Ascending aorta (tissue), 2 donors: ENCODE measurements at regions not wholly inside any gene's neighbourhood (a gene's known extent, or its start where the extent isn't known, plus 50 kb on each side); places are given as distances from the start of the nearest gene placed in this dataset.

Source experiments
- DNase-seq, 2 donors: peaks; one replicate each; pipeline ENCODE4 v3.0.0-alpha.2; 2019; ENCODE audit warnings: low spot score in 2 of 2
- H3K27ac ChIP-seq, 2 donors: fragments of 200-600 bp; sonication (generic); one replicate each; pipeline ENCODE4 v1.5.1; 2016 to 2017; ENCODE audit warnings: mild to moderate bottlenecking in 1 of 2
- H3K27me3 ChIP-seq: fragments of 200-600 bp; sonication (generic); one replicate; pipeline ENCODE4 v1.5.1; 2017
- H3K36me3 ChIP-seq, 2 donors: fragments of 200-600 bp; sonication (generic); one replicate each; pipeline ENCODE4 v1.5.1; 2016
- H3K4me1 ChIP-seq, 2 donors: fragments of 200-600 bp; sonication (generic); one replicate each; pipeline ENCODE4 v1.5.1; 2016 to 2017; ENCODE audit warnings: mild to moderate bottlenecking in 1 of 2
- H3K4me3 ChIP-seq, 2 donors: fragments of 200-600 bp; sonication (generic); one replicate each; pipeline ENCODE4 v1.5.1; 2016 to 2017; ENCODE audit warnings: mild to moderate bottlenecking in 1 of 2
- H3K9me3 ChIP-seq, 2 donors: fragments of 200-600 bp; sonication (generic); one replicate each; pipeline ENCODE4 v1.5.1; 2016
- CTCF ChIP-seq, 3 experiments: fragments of 200-600 bp in 2 of 3; fragments of 450-650 bp in 1 of 3; sonication (generic) in 2 of 3; IDR thresholded peaks; one replicate each; pipeline ENCODE4 v1.5.1; 2016 to 2019; ENCODE audit warnings: antibody characterized with exemption in 3 of 3, mild to moderate bottlenecking in 1 of 3, moderate library complexity in 1 of 3
- intact Hi-C: fragments of 100-400 bp; cut with DNase I; formaldehyde crosslinking; loops from one replicate; pipeline ENCODE4 v1.15.1; 2023

- no peak for DNase-seq
- Histone ChIP-seq H3K4me1 (no peaks in the 10 kb centered on the region), H3K9me3 (no peaks in the 10 kb centered on the region), H3K27me3 (no peaks in the 10 kb centered on the region), H3K27ac (no peak overlapping the region), H3K36me3 (no peaks in the 10 kb centered on the region), H3K4me3 (no peak overlapping the region)
- intact Hi-C loops: no loop called here
- TF ChIP-seq CTCF (IDR thresholded peaks at IDR 0.05): no peak
Measured at GRCh38 chr5:68749631-68750030, 344.2 kb upstream of the SLC30A5 start.

GRCh38 chr5:68751661-68752060 is 342.2 kb upstream of the SLC30A5 start:
- TF ChIP-seq CTCF (IDR thresholded peaks at IDR 0.05): no peak
- no peak for DNase-seq
- Histone ChIP-seq H3K36me3 (no peaks in the 10 kb centered on the region), H3K27ac (no peak overlapping the region), H3K4me3 (no peak overlapping the region), H3K9me3 (peaks cover 0 to 7% of the 10 kb centered on the region in 2 donors), H3K27me3 (no peaks in the 10 kb centered on the region), H3K4me1 (no peaks in the 10 kb centered on the region)
- intact Hi-C loops: no loop called here

GRCh38 chr5:68754536-68754935 is 339.3 kb upstream of the SLC30A5 start:
- Histone ChIP-seq H3K4me1 (no peaks in the 10 kb centered on the region), H3K36me3 (no peaks in the 10 kb centered on the region), H3K9me3 (peaks cover 0 to 7% of the 10 kb centered on the region in 2 donors), H3K27ac (no peak overlapping the region), H3K27me3 (no peaks in the 10 kb centered on the region), H3K4me3 (no peak overlapping the region)
- intact Hi-C loops: no loop called here
- no peak for TF ChIP-seq CTCF (IDR thresholded peaks at IDR 0.05)
- no peak for DNase-seq

GRCh38 chr5:68755293-68755692 is 338.5 kb upstream of the SLC30A5 start:
- no peak overlapping the region for H3K4me3 ChIP-seq
- no peaks in the 10 kb centered on the region for H3K4me1 ChIP-seq
- no peak overlapping the region for H3K27ac ChIP-seq
- DNase-seq: no peak
- no peaks in the 10 kb centered on the region for H3K36me3 ChIP-seq
- no peaks in the 10 kb centered on the region for H3K27me3 ChIP-seq
- TF ChIP-seq CTCF (IDR thresholded peaks at IDR 0.05): no peak
- intact Hi-C loops: no loop called here
- peaks cover 0 to 7% of the 10 kb centered on the region in 2 donors for H3K9me3 ChIP-seq

- DNase-seq: no peak
- no peaks in the 10 kb centered on the region for H3K27me3 ChIP-seq
- H3K27ac ChIP-seq: no peak overlapping the region
- no peaks in the 10 kb centered on the region for H3K4me1 ChIP-seq
- no peak for TF ChIP-seq CTCF (IDR thresholded peaks at IDR 0.05)
- H3K4me3 ChIP-seq: no peak overlapping the region
- H3K36me3 ChIP-seq: no peaks in the 10 kb centered on the region
- peaks cover 0 to 7% of the 10 kb centered on the region in 2 donors for H3K9me3 ChIP-seq
- intact Hi-C loops: no loop called here
Measured at GRCh38 chr5:68757006-68757405, 336.8 kb upstream of the SLC30A5 start.

- Histone ChIP-seq H3K27ac (no peak overlapping the region), H3K4me3 (no peak overlapping the region), H3K4me1 (no peaks in the 10 kb centered on the region), H3K9me3 (peaks cover 0 to 7% of the 10 kb centered on the region in 2 donors), H3K36me3 (no peaks in the 10 kb centered on the region), H3K27me3 (no peaks in the 10 kb centered on the region)
- no peak for DNase-seq
- intact Hi-C loops: no loop called here
- no peak for TF ChIP-seq CTCF (IDR thresholded peaks at IDR 0.05)
Measured at GRCh38 chr5:68757626-68758212, 336.1 kb upstream of the SLC30A5 start.
